GM12872 (cell line): ENCODE measurements at regions not wholly inside any gene's neighbourhood (a gene's known extent, or its start where the extent isn't known, plus 50 kb on each side); places are given as distances from the start of the nearest gene placed in this dataset.

ENCODE experiments used
- TF ChIP-seq, protein P1 (sequence below): IDR thresholded peaks from 3 replicates; pipeline ENCODE4 v1.5.1; 2011; ENCODE audit warnings: low read depth, mild to moderate bottlenecking, low read length, moderate library complexity; ENCODE audit not compliant: insufficient read depth

DNA sequence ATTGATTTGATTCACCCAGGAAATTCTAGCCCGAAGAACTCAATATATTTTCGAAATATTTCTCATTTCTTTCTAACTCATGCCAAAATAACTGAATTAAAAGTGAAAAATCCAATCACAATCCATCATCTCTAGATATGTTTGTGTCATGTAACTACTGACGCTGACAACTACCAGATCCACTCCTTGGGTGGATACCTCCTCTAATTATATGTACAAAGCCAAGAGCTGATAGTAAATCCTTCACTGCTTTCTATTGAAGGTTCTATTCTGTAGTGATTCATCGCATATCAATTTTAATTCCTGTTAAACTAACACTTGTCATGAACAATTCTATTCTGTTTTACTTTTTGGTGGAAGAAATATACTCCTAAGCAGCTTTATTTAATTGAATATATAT, 1056.6 kb upstream of the NXPH2 start:
- TF ChIP-seq, protein P1, sequence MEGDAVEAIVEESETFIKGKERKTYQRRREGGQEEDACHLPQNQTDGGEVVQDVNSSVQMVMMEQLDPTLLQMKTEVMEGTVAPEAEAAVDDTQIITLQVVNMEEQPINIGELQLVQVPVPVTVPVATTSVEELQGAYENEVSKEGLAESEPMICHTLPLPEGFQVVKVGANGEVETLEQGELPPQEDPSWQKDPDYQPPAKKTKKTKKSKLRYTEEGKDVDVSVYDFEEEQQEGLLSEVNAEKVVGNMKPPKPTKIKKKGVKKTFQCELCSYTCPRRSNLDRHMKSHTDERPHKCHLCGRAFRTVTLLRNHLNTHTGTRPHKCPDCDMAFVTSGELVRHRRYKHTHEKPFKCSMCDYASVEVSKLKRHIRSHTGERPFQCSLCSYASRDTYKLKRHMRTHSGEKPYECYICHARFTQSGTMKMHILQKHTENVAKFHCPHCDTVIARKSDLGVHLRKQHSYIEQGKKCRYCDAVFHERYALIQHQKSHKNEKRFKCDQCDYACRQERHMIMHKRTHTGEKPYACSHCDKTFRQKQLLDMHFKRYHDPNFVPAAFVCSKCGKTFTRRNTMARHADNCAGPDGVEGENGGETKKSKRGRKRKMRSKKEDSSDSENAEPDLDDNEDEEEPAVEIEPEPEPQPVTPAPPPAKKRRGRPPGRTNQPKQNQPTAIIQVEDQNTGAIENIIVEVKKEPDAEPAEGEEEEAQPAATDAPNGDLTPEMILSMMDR = no peak

DNA sequence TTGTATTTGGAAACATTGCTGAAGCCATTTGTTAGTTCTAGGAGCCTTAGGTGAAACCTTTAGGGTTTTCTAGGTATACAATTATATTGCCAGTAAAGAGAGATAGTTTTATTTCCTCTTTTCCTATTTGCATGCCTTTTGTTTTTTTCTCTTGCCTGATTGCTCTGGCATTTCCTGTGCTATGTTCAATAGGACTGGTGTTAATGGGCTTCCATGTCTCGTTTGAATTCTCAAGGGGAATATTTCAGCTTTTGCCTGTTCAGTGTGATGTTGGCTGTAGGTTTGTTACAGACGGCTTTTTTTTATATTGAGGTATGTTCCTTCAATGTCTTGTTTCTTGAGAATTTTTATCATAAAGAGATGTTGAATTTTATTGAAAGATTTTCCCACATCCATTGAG, 1054.9 kb upstream of the NXPH2 start:
- TF ChIP-seq, protein P1 = no peak

DNA sequence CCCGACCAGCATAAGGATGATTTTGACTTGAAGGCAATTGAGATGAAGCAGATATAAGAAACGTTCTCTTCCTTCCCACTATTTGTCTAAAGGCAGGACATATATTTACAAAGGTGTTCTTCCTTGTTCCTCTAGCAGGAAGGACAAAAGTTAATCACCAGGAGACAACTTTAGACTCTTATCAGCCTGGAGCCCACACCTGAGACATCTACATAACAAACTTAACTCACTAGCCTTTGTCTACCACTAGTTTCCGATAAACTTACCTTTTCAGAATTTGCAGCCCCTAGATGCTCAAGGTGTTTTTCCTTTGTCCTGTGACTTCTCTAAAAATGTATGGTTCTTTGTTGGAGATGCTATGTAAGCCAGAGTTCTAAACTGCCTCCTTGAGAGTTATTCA, 1047.8 kb upstream of the NXPH2 start:
- TF ChIP-seq, protein P1 = no peak

DNA sequence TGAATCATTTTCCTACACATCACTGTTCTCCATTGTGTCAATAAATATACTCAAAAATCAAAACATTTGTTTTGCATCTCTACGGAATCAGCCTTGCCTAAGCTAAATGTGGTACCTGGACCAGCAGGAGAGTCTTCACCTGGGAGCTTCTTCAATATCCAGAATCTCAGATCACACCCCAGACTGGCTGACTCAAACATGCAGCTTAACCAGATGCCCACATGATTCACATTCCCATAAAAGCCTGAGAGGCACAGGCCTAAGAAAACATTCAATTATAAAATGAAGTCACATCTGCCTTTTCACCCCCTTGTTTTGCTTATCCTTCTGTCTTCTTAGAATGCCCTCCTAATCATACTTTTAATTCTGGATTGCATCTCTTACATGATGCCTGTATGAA, 1045.5 kb upstream of the NXPH2 start:
- TF ChIP-seq, protein P1 = no peak

DNA sequence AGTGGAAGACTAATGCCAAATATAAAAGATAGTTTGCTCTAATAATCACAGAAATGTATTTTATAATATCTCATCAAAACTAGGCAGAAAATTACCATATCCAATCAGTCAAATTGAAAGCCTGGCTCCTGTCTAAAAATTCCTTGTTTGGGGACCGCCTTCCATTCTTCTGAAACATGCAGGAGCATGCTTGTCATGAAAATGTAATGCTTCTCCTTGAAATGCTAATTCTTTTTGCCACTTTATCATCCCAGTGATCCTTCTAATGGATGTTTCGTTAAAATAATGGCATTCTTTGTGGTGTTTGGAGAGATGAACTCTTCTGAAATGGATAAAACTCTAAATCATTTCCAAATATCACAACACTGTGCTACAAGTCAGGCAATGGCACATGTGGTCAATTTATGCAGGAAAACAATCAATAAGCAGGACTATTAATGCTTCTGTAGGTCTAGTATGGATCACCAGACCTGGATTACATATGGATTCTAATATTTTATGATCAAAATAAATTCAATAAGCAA, 1039.1 kb upstream of the NXPH2 start:
- TF ChIP-seq, protein P1 = no peak

DNA sequence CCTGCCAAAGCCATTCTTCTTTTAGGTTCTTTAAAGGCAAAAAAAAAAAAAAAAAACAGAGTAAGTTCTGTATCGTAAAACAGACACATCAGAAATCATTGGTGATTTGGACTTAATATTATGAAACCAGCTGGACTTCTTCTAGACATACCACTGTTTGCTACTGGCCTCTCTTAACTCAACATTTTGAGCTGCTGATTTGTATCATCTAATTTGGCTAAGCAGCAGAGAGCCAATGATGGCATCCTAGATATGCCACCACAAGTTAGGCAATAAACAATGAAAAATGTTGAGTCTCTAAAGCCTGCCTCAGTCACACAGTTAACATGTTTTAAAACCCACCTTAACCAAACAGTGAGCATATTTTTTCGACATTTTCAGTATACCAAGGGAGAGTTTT, 1034.3 kb upstream of the NXPH2 start:
- TF ChIP-seq, protein P1 = no peak

DNA sequence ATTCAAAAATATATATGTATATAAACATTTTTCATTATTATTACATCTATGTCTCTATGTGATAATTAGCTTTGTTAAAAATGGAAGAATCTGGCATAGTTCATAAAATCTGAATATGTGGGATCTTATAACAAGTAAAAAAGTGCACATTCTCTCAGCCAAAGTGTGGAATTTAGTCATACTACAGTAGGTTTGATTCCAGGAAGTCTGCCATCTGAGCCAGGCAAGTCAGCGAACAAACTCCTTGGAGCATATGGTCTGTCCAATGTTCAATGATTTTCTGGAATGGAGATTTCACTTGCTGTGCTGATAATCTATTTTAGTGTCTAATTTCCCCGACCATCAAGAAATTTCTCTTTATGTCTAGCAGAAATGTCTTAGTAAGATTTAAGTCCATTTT, 1033.2 kb upstream of the NXPH2 start:
- TF ChIP-seq, protein P1 = no peak

DNA sequence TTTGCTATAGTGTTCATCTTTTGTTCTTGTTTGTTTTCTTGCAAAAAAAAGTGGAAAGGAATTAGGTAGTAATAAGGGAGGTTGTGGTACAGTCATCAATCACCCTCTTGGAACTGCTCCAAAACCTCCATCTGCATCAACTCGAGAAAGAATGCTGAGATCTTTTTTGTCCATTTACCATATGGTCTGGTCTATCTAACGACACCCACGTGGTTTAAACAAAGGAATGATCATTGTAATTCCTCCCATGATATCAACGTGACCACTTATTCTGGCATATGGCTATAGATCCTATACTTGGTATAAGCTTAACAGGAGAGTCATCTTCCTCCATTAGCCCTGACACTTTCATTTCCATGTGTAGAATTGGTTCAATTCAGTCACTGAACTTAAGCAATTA, 1025.3 kb upstream of the NXPH2 start:
- TF ChIP-seq, protein P1 = no peak
